GM21423 (cell line): ENCODE measurements at regions not wholly inside any gene's neighbourhood (a gene's known extent, or its start where the extent isn't known, plus 50 kb on each side); places are given as distances from the start of the nearest gene placed in this dataset.
"Not testable (repeated sequence)": the region's sequence is repeated elsewhere in the genome, so short reads cannot be mapped to it uniquely, and the experiment has no call there.

Experiments
- ATAC-seq: cut with Tn5 transposase; IDR thresholded peaks from one replicate; pipeline ENCODE4 v1.9.1; 2021; ENCODE audit warnings: mild to moderate bottlenecking, moderate library complexity; ENCODE audit not compliant: unreplicated experiment

GRCh38 chr2:71925268-71926088 is 222.2 kb downstream of the CYP26B1 start:
- ATAC-seq = no peak

- ATAC-seq = peak; percentile 77
Measured at GRCh38 chr2:71923887-71924533, 223.7 kb downstream of the CYP26B1 start.

- ATAC-seq = no peak
Measured at GRCh38 chr2:71923143-71923525, 224.5 kb downstream of the CYP26B1 start.

- ATAC-seq = no peak
Measured at GRCh38 chr2:71922499-71923142, 225.0 kb downstream of the CYP26B1 start.

- no peak for ATAC-seq
Measured at GRCh38 chr2:71922091-71922490, 225.6 kb downstream of the CYP26B1 start.

- not testable (repeated sequence) for ATAC-seq
Measured at GRCh38 chr2:71920819-71921218, 226.8 kb downstream of the CYP26B1 start.

- no peak for ATAC-seq
Measured at GRCh38 chr2:71919708-71920107, 228.0 kb downstream of the CYP26B1 start.

GRCh38 chr2:71910277-71910676 is 237.4 kb downstream of the CYP26B1 start:
- ATAC-seq = no peak

GRCh38 chr2:71908798-71909197 is 238.9 kb downstream of the CYP26B1 start:
- ATAC-seq = no peak

GRCh38 chr2:71907503-71907902 is 240.2 kb downstream of the CYP26B1 start:
- ATAC-seq = no peak

GRCh38 chr2:71906357-71906973 is 241.2 kb downstream of the CYP26B1 start:
- ATAC-seq = no peak

- no peak for ATAC-seq
Measured at GRCh38 chr2:71905205-71905604, 242.5 kb downstream of the CYP26B1 start.

GRCh38 chr2:71903841-71904240 is 243.8 kb downstream of the CYP26B1 start:
- no peak for ATAC-seq

GRCh38 chr2:71901466-71901865 is 246.2 kb downstream of the CYP26B1 start:
- ATAC-seq = no peak

GRCh38 chr2:71898851-71899681 is 248.6 kb downstream of the CYP26B1 start:
- no peak for ATAC-seq

- no peak for ATAC-seq
Measured at GRCh38 chr2:71898375-71898774, 249.3 kb downstream of the CYP26B1 start.

GRCh38 chr2:71897836-71898235 is 249.8 kb downstream of the CYP26B1 start:
- ATAC-seq = no peak

- ATAC-seq = no peak
Measured at GRCh38 chr2:71897137-71897480, 250.6 kb downstream of the CYP26B1 start.

- ATAC-seq = no peak
Measured at GRCh38 chr2:71896385-71897136, 251.1 kb downstream of the CYP26B1 start.
